ENCODE measurements at regions not wholly inside any gene's neighbourhood (a gene's known extent, or its start where the extent isn't known, plus 50 kb on each side); places are given as distances from the start of the nearest gene placed in this dataset.
"Not testable (repeated sequence)": the region's sequence is repeated elsewhere in the genome, so short reads cannot be mapped to it uniquely, and the experiment has no call there.

DNA sequence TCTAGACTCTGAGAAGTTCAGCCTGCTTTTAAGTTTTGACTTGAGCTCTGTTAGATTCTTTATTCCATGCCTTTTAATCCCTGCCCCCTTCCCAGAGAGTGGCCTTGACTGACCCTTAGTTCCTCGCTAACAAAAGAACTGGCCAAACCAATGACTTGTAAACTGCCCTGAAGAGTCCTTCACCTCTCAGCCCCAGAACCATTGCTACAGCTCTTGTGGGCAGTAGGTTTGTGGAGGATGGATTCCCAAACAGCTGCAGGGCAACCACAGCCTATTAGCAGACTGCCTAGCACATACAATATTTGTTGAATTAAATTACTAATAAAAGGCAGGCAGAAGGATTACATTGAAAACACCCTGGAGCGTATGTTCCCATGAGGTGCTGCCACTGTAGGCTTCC is 163.9 kb downstream of the MAIP1 start:
- no peaks in the 10 kb centered on the region for H3K27me3 ChIP-seq
- H3K4me3 ChIP-seq, result no peak overlapping the region
- H3K36me3 ChIP-seq, result no peaks in the 10 kb centered on the region
- H3K9me3 ChIP-seq, result no peaks in the 10 kb centered on the region
- TF ChIP-seq POLR2AphosphoS5 (IDR thresholded peaks at IDR 0.05; ENCODE audit: insufficient read depth in 1 of 2, low read depth in 1 of 2) (no peak), POLR2A (IDR thresholded peaks at IDR 0.05) (no peak)
- TF ChIP-seq, protein P1, sequence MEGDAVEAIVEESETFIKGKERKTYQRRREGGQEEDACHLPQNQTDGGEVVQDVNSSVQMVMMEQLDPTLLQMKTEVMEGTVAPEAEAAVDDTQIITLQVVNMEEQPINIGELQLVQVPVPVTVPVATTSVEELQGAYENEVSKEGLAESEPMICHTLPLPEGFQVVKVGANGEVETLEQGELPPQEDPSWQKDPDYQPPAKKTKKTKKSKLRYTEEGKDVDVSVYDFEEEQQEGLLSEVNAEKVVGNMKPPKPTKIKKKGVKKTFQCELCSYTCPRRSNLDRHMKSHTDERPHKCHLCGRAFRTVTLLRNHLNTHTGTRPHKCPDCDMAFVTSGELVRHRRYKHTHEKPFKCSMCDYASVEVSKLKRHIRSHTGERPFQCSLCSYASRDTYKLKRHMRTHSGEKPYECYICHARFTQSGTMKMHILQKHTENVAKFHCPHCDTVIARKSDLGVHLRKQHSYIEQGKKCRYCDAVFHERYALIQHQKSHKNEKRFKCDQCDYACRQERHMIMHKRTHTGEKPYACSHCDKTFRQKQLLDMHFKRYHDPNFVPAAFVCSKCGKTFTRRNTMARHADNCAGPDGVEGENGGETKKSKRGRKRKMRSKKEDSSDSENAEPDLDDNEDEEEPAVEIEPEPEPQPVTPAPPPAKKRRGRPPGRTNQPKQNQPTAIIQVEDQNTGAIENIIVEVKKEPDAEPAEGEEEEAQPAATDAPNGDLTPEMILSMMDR (IDR thresholded peaks at IDR 0.05), result no peak
- no peaks in the 10 kb centered on the region for H3K4me1 ChIP-seq
- intact Hi-C loops (cut with DNase I), result no loop called here
- DNase-seq (ENCODE audit: extremely low spot score in 2 of 2), result no peak
- no peak overlapping the region for H3K27ac ChIP-seq

GRCh38 chr2:200121931-200122330 is 166.5 kb downstream of the MAIP1 start:
- Histone ChIP-seq H3K27me3 (no peaks in the 10 kb centered on the region), H3K4me3 (no peak overlapping the region), H3K4me1 (no peaks in the 10 kb centered on the region), H3K9me3 (no peaks in the 10 kb centered on the region), H3K27ac (no peak overlapping the region), H3K36me3 (no peaks in the 10 kb centered on the region)
- DNase-seq (ENCODE audit: extremely low spot score in 2 of 2), result no peak
- TF ChIP-seq POLR2A (IDR thresholded peaks at IDR 0.05), result no peak
- no peak for TF ChIP-seq POLR2AphosphoS5 (IDR thresholded peaks at IDR 0.05; ENCODE audit: insufficient read depth in 1 of 2, low read depth in 1 of 2)
- TF ChIP-seq, protein P1 (IDR thresholded peaks at IDR 0.05), result no peak
- intact Hi-C loops (cut with DNase I), result no loop called here

GRCh38 chr2:200122683-200123082 is 167.3 kb downstream of the MAIP1 start:
- no peak overlapping the region for H3K4me3 ChIP-seq
- DNase-seq (ENCODE audit: extremely low spot score in 2 of 2), result no peak

GRCh38 chr2:200124665-200125368 is 169.4 kb downstream of the MAIP1 start:
- intact Hi-C loops (cut with DNase I); H3K36me3 ChIP-seq; H3K4me3 ChIP-seq; H3K9me3 ChIP-seq; H3K4me1 ChIP-seq; H3K27ac ChIP-seq; DNase-seq (ENCODE audit: extremely low spot score in 2 of 2); H3K27me3 ChIP-seq: not testable (repeated sequence)

More at GRCh38 chr2:200122683-200123082, 167.3 kb downstream of the MAIP1 start:
- Histone ChIP-seq H3K27me3 (no peaks in the 10 kb centered on the region), H3K27ac (no peak overlapping the region), H3K4me1 (peaks cover 3% of the 10 kb centered on the region), H3K9me3 (no peaks in the 10 kb centered on the region), H3K36me3 (no peaks in the 10 kb centered on the region)
- intact Hi-C loops (cut with DNase I), result no loop called here
- TF ChIP-seq POLR2A (IDR thresholded peaks at IDR 0.05) (no peak), POLR2AphosphoS5 (IDR thresholded peaks at IDR 0.05; ENCODE audit: insufficient read depth in 1 of 2, low read depth in 1 of 2) (no peak)
- TF ChIP-seq, protein P1 (IDR thresholded peaks at IDR 0.05), result no peak

- Histone ChIP-seq H3K9me3 (no peaks in the 10 kb centered on the region), H3K27me3 (no peaks in the 10 kb centered on the region), H3K36me3 (no peaks in the 10 kb centered on the region), H3K4me1 (peaks cover 4% of the 10 kb centered on the region), H3K27ac (no peak overlapping the region), H3K4me3 (no peak overlapping the region)
- TF ChIP-seq POLR2AphosphoS5 (IDR thresholded peaks at IDR 0.05; ENCODE audit: insufficient read depth in 1 of 2, low read depth in 1 of 2), result no peak
- no peak for TF ChIP-seq POLR2A (IDR thresholded peaks at IDR 0.05)
- TF ChIP-seq, protein P1 (IDR thresholded peaks at IDR 0.05), result no peak
- DNase-seq (ENCODE audit: extremely low spot score in 2 of 2), result no peak
- intact Hi-C loops (cut with DNase I), result no loop called here
Observed at GRCh38 chr2:200125444-200126284, 170.3 kb downstream of the MAIP1 start.

- DNase-seq (ENCODE audit: extremely low spot score in 2 of 2); H3K4me3 ChIP-seq; H3K4me1 ChIP-seq; H3K27ac ChIP-seq; H3K36me3 ChIP-seq; H3K9me3 ChIP-seq; intact Hi-C loops (cut with DNase I); H3K27me3 ChIP-seq: not testable (repeated sequence)
Observed at GRCh38 chr2:200126285-200126670, 170.9 kb downstream of the MAIP1 start.

DNA sequence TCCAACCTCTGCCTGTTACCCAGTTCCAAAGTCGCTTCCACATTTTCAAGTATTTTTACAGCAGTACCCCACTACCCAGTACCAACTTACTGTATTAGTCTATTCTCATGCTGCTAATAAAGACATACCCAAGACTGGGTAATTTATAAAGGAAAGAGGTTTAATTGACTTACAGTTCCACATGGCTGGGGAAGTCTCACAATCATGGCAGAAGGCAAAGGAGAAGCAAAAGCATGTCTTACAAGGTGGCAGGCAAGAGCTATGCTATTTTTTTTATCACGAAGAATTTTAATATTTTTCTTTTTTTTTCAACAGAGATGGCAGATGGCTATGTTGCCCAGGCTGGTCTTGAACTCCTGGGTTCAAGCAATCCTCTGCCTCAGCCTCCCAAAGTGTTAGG is 171.3 kb downstream of the MAIP1 start:
- DNase-seq (ENCODE audit: extremely low spot score in 2 of 2); H3K4me1 ChIP-seq; intact Hi-C loops (cut with DNase I); H3K36me3 ChIP-seq; H3K27me3 ChIP-seq; H3K27ac ChIP-seq; H3K9me3 ChIP-seq; H3K4me3 ChIP-seq: not testable (repeated sequence)
